PC-9 (cell line): ENCODE measurements at regions not wholly inside any gene's neighbourhood (a gene's known extent, or its start where the extent isn't known, plus 50 kb on each side); places are given as distances from the start of the nearest gene placed in this dataset.

Source experiments
- BruUV-seq: library from RNA; stranded (reverse); fragments of 400-500 nt; replicated peaks from 2 replicates; lab custom pipeline; 2021; lab: Mats Ljungman, UMichigan
- CTCF ChIA-PET: fragments of 300-600 bp; sonication (Branson Sonifier 250); formaldehyde crosslinking; loops from one replicate; lab custom pipeline; 2022; ENCODE audit warnings: antibody characterized with exemption; lab: Charles Lee
- POLR2A ChIA-PET: fragments of 300-600 bp; sonication (Branson Sonifier 250); formaldehyde crosslinking; loops from one replicate; lab custom pipeline; 2022; ENCODE audit warnings: antibody characterized with exemption; ENCODE audit not compliant: unreplicated experiment; lab: Charles Lee
- DNase-seq, 2 experiments: peaks; one replicate each; pipeline versions ENCODE4 v3.0.0 to v3.0.0-alpha.2; 2015 to 2022; ENCODE audit warnings: mixed read lengths in 1 of 2
- H2AFZ ChIP-seq: fragments of 200-600 bp; sonication (generic); 2 replicates; pipeline ENCODE4 v1.8.1; 2017; ENCODE audit warnings: antibody characterized with exemption
- H3F3A ChIP-seq: fragments of 200-600 bp; sonication (generic); 2 replicates; pipeline ENCODE4 v1.8.1; 2017; ENCODE audit warnings: antibody characterized with exemption, mild to moderate bottlenecking, low read depth; ENCODE audit not compliant: insufficient read depth
- H3K27ac ChIP-seq: fragments of 200-600 bp; sonication (generic); 2 replicates; pipeline ENCODE4 v1.6.1; 2016; ENCODE audit warnings: mixed run types
- H3K27me3 ChIP-seq: fragments of 200-600 bp; sonication (generic); 2 replicates; pipeline ENCODE4 v1.6.1; 2016; ENCODE audit warnings: low read depth, mixed run types; ENCODE audit not compliant: insufficient read depth
- H3K36me3 ChIP-seq: fragments of 200-600 bp; sonication (generic); 2 replicates; pipeline ENCODE4 v1.6.1; 2016; ENCODE audit warnings: low read depth, mixed run types
- H3K4me1 ChIP-seq: fragments of 200-600 bp; sonication (generic); replicated peaks from 2 replicates; pipeline ENCODE4 v1.6.1; 2016; ENCODE audit warnings: mixed run types; ENCODE audit not compliant: insufficient read depth
- H3K4me2 ChIP-seq: fragments of 200-600 bp; sonication (generic); 2 replicates; pipeline ENCODE4 v1.6.1; 2017; ENCODE audit warnings: mixed run types
- H3K4me3 ChIP-seq: fragments of 200-600 bp; sonication (generic); 2 replicates; pipeline ENCODE4 v1.6.1; 2016; ENCODE audit warnings: mixed run types
- H3K79me2 ChIP-seq: fragments of 200-600 bp; sonication (generic); 2 replicates; pipeline ENCODE4 v1.6.1; 2017; ENCODE audit warnings: low read depth, mixed run types
- H3K9me2 ChIP-seq: fragments of 200-600 bp; sonication (generic); 2 replicates; pipeline ENCODE4 v1.8.1; 2017; ENCODE audit warnings: mild to moderate bottlenecking; ENCODE audit not compliant: insufficient read depth
- H3K9me3 ChIP-seq: fragments of 200-600 bp; sonication (generic); 2 replicates; pipeline ENCODE4 v1.8.1; 2016; ENCODE audit warnings: low read depth; ENCODE audit not compliant: insufficient read depth
- H4K20me1 ChIP-seq: fragments of 200-600 bp; sonication (generic); 2 replicates; pipeline ENCODE4 v1.8.1; 2017; ENCODE audit not compliant: insufficient read depth
- CTCF ChIP-seq: fragments of 200-600 bp; sonication (generic); conservative IDR thresholded peaks from 2 replicates; pipeline ENCODE4 v1.6.1; 2017; ENCODE audit warnings: mixed run types, antibody characterized with exemption, mild to moderate bottlenecking, moderate library complexity
- EZH2 ChIP-seq: fragments of 200-600 bp; sonication (generic); IDR thresholded peaks from 2 replicates; pipeline ENCODE4 v1.8.0; 2017; ENCODE audit warnings: antibody characterized with exemption, low read depth
- intact Hi-C: fragments of 100-400 bp; cut with micrococcal nuclease; formaldehyde crosslinking; loops from one replicate; pipeline ENCODE4 v1.10.0; 2022; ENCODE audit not compliant: unreplicated experiment

- intact Hi-C loops = no loop called here
- CTCF ChIA-PET = no interaction called here
- Histone ChIP-seq H3K27ac (no peak overlapping the region), H3K27me3 (peaks cover 9% of the 10 kb centered on the region), H3K79me2 (no peaks in the 10 kb centered on the region), H3K9me2 (no peaks in the 10 kb centered on the region), H3K36me3 (no peaks in the 10 kb centered on the region), H3F3A (no peaks in the 10 kb centered on the region), H3K4me3 (no peak overlapping the region), H4K20me1 (no peaks in the 10 kb centered on the region), H3K4me1 (no peaks in the 10 kb centered on the region), H3K9me3 (no peaks in the 10 kb centered on the region), H2AFZ (no peak overlapping the region), H3K4me2 (no peak overlapping the region)
- BruUV-seq = no TSS peak
- DNase-seq = no peak
- POLR2A ChIA-PET = no interaction called here
- TF ChIP-seq EZH2 (no peak), CTCF (no peak)
These were observed 541.4 kb downstream of the TRIML1 start for GRCh38 chr4:188680667-188681063.

- no peak overlapping the region for H3K4me3 ChIP-seq
- no peak for DNase-seq
- no TSS peak for BruUV-seq
- H2AFZ ChIP-seq = no peak overlapping the region
- H4K20me1 ChIP-seq = no peaks in the 10 kb centered on the region
- H3K9me2 ChIP-seq = no peaks in the 10 kb centered on the region
- no peaks in the 10 kb centered on the region for H3K79me2 ChIP-seq
- POLR2A ChIA-PET = no interaction called here
- H3K36me3 ChIP-seq = no peaks in the 10 kb centered on the region
- H3K4me1 ChIP-seq = no peaks in the 10 kb centered on the region
- H3K4me2 ChIP-seq = no peak overlapping the region
- H3K27me3 ChIP-seq = peaks cover 9% of the 10 kb centered on the region
- no peaks in the 10 kb centered on the region for H3K9me3 ChIP-seq
- CTCF ChIA-PET = no interaction called here
- intact Hi-C loops = no loop called here
- no peaks in the 10 kb centered on the region for H3F3A ChIP-seq
- H3K27ac ChIP-seq = no peak overlapping the region
- no peak for TF ChIP-seq EZH2
- TF ChIP-seq CTCF = no peak
These were observed 543.1 kb downstream of the TRIML1 start for GRCh38 chr4:188682321-188682720.

- TF ChIP-seq CTCF (no peak), EZH2 (no peak)
- Histone ChIP-seq H3K79me2 (no peaks in the 10 kb centered on the region), H4K20me1 (no peaks in the 10 kb centered on the region), H2AFZ (no peak overlapping the region), H3K4me2 (no peak overlapping the region), H3K27me3 (peaks cover 13% of the 10 kb centered on the region), H3K9me3 (no peaks in the 10 kb centered on the region), H3K4me3 (no peak overlapping the region), H3K9me2 (no peaks in the 10 kb centered on the region), H3K27ac (no peak overlapping the region), H3K36me3 (no peaks in the 10 kb centered on the region), H3F3A (no peaks in the 10 kb centered on the region), H3K4me1 (no peaks in the 10 kb centered on the region)
- intact Hi-C loops = no loop called here
- CTCF ChIA-PET = no interaction called here
- POLR2A ChIA-PET = no interaction called here
- no TSS peak for BruUV-seq
- no peak for DNase-seq
These were observed 544.3 kb downstream of the TRIML1 start for GRCh38 chr4:188683571-188683970.
